Head of caudate nucleus (tissue), 42 donors: ENCODE measurements at regions not wholly inside any gene's neighbourhood (a gene's known extent, or its start where the extent isn't known, plus 50 kb on each side); places are given as distances from the start of the nearest gene placed in this dataset.

ENCODE experiments used
- DNase-seq, 42 donors: peaks; one replicate each; pipeline versions ENCODE4 v3.0.0 to v3.0.0-alpha.2; 2020 to 2021; ENCODE audit warnings: mixed read lengths in 7 of 42
- intact Hi-C: fragments of 100-400 bp; cut with DNase I; formaldehyde crosslinking; loops from one replicate; pipeline ENCODE4 v1.15.0; 2022

DNA sequence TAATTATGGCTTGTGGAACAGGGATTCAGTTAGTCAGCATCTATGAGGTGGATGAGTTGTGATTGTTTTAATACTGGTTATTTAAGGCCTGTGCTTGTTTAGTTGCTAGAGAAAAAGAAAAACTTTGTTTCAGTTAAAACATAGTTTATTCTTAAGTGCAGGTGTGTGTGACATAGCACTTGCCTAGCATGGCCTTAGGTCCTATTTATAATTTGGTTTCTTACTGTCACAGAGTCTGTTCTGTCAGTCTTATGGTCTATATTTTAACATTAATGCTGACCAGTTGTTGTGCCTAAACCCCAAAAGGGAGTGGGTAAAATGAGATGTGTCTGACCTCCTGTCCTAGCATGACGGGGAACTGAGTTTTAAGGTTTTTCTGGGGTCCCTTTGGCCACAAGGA, 486.3 kb downstream of the ZIC1 start:
- no peak for DNase-seq
- intact Hi-C loops, result no loop called here

DNA sequence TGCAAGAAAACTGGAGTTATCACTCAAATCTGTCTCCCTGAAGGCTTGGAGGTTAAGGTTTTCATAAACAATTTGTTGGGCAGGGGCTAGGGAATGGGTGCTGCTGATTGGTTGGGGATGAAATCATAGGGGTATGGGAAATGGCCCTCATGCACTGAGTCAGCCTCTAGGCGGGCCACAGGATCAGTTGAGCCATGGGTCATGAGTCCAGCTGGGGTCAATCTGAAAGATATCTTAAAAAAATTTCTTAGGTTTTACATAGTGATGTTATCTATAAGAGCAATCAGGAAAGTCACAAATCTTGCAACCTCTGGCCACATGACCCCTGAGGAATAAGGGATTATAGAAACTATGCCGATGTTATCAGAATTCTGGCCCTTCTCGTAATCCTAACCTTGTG, 491.7 kb downstream of the ZIC1 start:
- intact Hi-C loops, result no loop called here
- no peak for DNase-seq

DNA sequence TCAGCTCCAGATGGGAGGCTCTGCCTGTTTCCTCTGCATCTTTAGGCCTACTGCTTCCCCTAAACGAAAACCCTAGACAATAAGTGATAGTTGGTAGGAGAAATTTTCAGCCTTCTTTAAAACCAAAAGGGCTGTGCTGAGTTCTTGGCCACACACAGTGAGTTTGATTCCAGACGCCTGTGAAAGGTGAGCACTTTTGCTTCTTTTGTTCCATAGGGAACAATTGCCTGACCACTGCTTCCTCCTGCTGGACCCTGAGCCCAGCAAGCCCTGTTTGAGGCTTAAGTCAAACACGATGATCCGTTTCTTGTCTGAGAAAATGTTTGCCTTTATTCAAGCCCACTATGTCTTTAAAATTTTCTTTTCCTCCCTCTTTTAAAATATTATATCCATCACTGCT, 493.9 kb downstream of the ZIC1 start:
- intact Hi-C loops, result no loop called here
- DNase-seq, result no peak

DNA sequence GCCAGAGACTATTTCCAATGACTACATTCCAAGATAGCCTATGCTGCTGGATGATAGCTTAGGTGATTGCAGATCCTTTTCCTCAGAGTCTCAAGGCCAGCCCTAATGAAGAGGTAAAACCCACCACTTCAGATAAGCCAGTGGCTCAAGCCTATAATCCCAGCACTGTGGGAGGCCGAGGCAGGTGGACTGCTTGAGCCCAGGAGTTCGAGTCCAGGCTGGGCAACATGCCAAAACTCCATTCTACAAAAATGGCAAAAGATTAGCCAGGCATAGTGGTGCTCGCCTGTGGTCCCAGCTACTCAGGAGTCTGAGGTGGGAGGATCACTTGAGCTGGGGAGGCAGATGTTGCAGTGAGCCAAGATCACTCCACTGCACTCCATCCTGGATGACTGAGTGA, 495.3 kb downstream of the ZIC1 start:
- intact Hi-C loops, result no loop called here
- DNase-seq, result no peak

DNA sequence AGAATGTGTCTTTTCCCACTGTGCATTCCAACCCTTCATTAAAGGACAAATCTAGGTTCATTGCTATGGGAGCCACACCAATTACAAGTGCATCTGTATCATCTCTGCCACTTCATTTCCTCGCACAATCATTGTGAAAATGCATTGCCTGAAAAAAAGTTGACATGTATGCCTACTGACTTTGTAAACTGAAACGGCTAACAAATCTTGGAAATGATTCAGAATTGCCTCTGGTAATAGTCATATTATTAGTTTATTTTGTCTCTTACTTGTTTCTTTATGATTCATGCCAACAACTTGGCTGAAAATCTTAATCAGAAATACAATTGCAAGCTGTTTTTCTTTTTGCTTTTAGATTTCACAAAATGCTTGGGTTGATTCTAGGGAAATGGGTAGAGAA, 497.1 kb downstream of the ZIC1 start:
- no peak for DNase-seq
- intact Hi-C loops, result no loop called here

DNA sequence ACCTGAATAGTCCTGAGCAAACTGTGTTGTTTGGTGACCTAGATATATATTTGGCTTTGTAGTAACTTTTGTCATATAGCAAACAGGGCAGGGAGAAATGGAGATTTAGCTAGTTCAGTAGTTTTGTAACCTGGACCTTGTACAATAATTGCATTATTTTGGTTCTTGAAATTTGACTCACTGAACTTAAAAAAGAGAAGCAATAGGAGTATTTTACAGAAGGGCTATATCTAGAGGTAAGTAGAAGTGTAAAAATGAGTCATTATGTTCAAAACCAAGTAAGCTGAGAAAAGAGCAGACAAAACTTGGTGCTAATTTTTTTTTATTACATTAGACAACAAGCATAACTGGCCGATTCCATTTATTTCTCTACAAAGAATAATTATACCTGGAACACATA, 505.4 kb downstream of the ZIC1 start:
- DNase-seq, result no peak
- intact Hi-C loops, result no loop called here

DNA sequence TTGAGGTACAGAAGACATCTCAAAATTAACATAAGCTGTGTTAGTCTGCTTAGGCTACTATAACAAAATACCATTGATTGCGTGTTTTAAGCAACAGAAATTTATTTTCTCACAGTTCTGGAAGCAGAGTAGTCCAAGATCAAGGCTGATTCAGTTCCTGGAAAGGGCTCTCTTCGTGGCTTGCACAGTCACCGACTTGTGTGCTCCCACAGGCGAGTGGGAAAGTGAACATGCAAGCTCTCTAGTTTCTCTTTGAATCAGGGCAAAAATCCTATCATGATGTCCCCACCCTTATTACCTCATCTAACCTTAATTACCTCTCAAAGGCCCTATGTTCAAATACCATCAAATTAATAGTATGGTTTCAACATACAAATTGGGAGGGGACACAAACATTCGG, 505.9 kb downstream of the ZIC1 start:
- no peak for DNase-seq
- intact Hi-C loops, result no loop called here

DNA sequence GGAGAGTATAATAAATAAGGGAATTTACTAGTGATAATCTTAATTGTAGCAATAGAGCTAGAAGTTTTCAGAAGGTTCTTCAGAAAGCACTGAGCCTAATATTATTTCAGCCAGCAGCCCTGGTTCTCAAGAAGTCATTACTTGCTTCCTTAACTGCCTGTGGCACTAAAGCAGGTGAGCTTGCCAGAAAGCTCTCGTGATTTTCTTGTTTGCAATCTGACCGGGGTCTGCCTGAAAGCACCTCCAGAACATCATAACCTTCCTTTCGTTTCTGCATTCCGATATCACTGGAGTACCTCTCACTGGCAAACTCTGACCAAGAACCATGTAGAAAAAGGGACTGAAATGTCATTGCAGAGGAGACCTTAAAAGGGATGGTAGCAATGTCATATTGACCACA, 510.3 kb downstream of the ZIC1 start:
- intact Hi-C loops, result no loop called here
- DNase-seq, result no peak

DNA sequence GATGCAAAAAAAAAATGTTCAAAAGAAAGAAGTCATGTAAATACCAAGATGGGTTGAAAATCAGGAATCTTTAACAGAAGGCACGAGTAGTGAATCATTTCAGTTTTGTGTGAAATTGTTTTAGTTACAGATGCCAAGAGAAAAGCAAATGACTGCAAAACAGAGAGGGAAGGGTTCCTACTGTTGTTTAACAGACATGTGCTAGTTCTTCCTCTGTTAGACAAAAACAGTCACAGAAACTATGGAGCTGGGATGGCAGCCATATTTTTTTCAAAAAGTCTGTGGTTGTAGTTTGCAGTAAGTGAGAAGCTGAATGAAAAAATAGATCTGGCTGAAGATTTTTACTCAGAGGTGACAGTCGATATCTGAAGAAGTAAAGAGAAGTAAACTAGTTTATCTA, 511.9 kb downstream of the ZIC1 start:
- intact Hi-C loops, result no loop called here
- no peak for DNase-seq

DNA sequence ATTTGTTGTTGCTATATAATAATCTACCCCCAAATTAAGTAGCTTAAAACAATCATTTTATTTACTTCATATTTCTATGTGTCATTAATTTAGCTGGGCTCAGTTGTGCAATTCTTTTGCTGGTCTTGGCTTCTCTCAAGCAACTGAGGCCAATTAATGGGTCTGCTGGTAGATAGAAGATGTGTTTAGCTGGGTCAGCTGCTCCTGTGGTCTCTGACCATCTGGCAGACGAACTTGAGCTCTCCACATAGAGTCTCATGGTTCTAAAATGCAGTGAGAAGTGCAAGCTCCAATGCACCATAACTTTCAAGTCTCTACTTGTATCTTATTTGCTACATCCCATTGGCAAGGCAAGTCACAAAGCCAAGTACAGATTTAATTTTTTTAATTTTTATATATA, 515.6 kb downstream of the ZIC1 start:
- no peak for DNase-seq

DNA sequence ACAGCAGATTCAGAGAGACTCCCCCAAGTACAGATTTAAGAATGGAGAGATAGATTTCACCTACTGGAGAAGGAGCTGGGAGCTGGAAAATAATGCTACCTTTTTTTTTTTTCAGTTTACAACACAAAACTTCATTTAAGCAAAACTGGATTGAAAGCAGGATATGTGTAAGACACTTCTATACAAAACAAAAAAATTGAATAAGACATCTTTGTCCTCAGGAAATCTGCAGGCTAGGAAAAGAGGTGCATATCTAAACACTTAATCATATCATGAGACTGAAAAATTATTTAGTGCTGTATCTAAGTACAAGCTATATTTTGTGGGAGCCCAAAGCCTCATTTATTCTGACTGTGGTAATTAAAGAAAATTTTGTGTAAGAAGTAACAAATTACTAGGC, 516.1 kb downstream of the ZIC1 start:
- intact Hi-C loops, result no loop called here
- DNase-seq, result no peak

More for the DNA sequence above, 515.6 kb downstream of the ZIC1 start:
- intact Hi-C loops, result no loop called here

DNA sequence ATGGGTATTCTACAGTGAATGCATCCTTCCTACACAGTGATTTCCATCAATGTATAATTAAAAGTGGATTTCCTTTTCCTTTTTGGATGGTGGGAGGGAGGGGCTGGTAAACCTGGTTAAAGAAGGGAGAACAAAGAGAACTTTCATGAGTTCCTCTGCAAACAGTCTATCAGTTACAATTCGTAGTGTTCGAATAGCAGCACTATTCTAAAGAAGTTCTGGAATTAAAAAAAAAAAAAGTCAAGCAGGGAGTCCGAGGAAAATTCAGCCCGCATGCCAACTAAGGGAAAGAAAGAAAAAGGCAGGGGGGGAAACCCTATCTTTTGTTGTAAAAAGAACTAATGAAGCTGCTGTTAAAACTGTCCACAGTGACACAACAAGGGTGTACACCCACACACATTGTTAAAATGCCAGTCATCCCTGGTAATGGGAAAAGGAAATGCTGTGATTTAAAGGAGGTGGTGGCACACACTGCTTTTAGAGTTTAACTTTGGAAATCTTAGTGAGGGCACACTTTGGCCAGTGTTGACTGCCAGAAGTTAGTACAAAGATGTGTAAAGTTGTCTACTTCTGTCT, 521.2 kb downstream of the ZIC1 start:
- no peak for DNase-seq
- intact Hi-C loops, result no loop called here

DNA sequence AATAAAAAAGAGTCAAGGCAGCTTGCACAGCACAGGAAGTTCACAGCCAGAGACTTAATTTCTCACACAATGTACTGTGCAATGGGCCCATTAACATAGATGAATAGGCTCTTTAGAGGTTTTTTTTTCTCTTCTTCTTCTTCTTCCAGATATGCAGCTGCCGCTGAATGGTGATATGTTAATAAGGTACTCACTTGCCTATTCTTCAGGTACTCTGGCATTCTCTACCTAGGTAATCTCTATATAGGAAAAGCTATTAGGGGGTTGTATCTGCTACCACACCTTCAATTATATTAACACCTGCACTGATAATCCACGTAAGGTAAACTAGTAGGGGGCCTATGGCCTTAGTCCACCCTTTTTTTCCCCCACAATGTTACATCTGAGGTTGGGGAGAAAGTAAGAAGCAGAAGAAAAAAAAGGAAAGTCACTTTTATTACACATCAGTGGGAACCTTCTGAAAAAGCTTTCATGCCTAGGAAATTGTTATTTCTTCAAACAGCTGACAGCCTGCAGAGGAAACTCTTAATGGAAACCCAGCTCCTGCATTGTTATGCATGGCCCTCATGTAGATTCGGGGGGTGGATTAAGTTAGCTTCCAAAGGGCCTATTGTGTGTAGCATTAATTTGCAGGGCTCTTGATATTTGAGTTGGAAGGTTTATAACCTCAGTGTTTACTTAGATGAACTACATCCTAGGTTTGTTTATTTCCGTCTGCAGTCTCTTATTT, 525.5 kb downstream of the ZIC1 start:
- intact Hi-C loops, result no loop called here

DNA sequence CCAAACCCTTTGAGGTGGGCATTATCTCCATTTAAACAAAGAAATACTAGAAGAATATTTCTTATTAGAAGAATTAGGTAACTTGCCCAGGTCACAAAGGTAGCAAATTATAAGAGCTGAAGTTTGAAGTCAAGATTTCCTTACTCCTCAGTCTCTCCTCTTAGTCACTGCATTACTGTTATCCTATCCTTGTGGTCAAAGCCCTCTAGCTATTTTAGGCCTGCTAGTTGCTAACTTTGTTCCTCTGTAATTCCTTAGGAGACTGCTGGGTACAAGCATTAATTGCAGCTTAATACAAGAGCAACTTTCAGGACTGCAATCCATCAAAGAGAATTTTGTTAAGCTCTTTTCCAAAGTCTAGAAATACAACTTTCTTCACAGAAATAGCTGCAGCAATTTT, 528.2 kb downstream of the ZIC1 start:
- intact Hi-C loops, result no loop called here
- DNase-seq, result no peak

More for the DNA sequence above, 525.5 kb downstream of the ZIC1 start:
- DNase-seq, result no peak

DNA sequence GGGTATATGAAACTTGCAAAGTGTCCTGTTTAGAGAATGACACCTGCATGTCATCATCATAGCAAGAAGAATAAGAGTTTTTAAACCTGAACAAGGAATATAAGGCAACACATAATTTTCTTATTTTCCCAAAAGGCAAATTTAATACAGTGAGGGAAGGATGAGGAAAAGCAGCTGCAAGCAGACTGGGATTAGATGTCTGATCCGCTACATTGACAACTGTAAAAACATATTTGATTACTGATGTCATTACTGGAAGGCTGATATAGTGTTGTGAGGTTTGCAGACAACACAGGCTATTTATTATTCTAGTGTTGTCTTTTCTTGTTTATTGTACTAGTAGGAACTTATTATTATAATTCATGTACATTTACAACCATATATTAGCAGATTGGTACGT, 528.7 kb downstream of the ZIC1 start:
- intact Hi-C loops, result no loop called here

DNA sequence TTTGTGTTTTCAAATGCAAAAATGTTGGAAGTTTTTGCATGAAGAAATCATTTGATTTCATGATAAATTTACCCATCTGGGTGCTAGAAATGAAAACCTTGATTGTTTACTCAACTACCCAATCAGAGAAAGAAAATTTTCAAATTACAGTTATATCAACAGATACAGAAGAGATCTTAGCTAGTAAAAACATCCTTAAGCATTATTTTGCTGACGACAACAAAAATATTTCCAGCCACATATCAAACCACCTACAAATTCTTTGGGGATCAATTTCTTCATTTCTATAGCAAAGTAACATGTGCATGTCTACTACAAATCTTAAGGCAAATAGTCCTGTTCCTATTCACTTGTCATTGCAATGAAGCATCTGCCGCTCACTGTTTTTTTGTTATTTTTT, 530.3 kb downstream of the ZIC1 start:
- DNase-seq, result no peak
- intact Hi-C loops, result no loop called here

More for the DNA sequence above, 528.7 kb downstream of the ZIC1 start:
- DNase-seq, result no peak

DNA sequence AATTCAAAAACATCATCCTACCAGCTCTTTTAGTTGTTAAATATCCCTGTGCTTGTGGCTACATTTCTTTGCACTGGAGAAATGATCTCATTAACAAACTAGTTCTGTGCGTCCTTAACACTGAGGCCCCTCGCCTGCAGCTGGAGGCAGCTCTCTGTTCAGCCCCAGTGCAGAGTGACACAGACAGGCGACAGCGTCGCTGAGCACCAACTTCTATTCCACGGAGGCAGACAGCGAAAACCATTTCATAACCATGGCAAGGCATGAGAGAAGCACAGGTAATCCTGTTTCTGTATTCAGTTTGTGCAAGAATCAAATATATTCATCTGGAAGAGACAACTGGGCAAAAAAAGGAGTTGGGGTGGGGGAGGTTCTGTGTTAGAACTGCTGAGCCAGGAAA, 530.7 kb downstream of the ZIC1 start:
- peak; percentile 25 to 84 (median 63) for DNase-seq
- intact Hi-C loops, result loop anchor here (10.0 kb wide), 1 partner anchor 135 kb away; no protein-coding TSS in a partner anchor

DNA sequence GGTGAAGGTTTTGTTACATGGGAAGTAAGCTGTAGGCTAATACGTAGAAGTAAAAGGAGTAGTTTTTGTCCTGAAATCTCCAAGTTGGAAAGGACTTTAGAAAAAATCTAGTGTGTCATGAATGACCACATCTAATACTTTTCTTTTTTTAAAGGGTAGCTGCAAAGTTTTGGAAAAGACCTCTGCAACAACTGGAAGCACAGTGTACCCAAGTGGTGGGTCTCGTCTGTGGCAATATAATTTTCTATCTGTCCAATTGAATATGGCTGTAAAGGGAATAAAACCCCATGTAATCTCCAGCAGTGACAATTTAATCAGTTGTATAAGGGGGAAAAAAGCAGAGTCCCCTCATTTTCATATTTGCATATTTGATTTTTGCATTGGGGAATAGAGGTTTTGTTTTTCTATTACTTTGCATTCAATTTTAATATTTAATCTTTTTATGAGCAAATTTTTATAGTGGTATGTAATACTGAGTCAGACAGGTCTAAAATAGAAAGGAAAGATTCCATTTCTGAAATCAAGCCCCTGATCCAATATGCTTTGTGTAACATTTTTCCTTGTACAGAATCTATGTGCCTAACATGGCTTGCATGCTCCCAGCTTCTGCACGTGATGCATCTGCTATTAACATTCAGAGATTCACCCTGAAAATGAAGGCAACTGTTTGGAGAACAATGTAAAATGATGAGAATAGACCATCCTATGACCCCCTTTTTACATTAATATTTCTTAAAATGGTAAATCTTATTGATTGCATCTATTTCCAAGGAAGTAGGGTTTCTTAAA, 531.4 kb downstream of the ZIC1 start:
- DNase-seq, result peak in 7 of 42 donors; percentile 17 to 65 (median 31)
- intact Hi-C loops, result loop anchor here (10.0 kb wide), 1 partner anchor 134 kb away; no protein-coding TSS in a partner anchor

DNA sequence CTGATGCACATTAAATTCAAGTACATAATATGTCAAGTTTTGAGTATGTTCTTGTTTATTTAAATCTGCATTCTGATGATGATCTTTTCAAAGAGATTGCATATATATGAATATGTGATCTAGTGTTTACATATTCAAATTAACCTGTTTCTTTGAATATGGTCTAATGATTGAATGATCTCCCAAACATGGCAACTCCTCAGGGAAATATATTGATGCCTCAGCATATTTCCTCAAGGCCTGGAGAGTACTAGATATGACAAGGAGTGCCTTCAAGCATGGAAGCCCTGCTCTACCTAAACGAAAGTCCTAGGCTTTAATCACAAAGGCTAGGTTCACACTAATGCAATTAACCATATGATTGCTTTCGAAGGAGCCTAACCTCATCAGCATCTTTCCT, 532.8 kb downstream of the ZIC1 start:
- intact Hi-C loops, result loop anchor here (10.0 kb wide), 1 partner anchor 133 kb away; no protein-coding TSS in a partner anchor
- no peak for DNase-seq

DNA sequence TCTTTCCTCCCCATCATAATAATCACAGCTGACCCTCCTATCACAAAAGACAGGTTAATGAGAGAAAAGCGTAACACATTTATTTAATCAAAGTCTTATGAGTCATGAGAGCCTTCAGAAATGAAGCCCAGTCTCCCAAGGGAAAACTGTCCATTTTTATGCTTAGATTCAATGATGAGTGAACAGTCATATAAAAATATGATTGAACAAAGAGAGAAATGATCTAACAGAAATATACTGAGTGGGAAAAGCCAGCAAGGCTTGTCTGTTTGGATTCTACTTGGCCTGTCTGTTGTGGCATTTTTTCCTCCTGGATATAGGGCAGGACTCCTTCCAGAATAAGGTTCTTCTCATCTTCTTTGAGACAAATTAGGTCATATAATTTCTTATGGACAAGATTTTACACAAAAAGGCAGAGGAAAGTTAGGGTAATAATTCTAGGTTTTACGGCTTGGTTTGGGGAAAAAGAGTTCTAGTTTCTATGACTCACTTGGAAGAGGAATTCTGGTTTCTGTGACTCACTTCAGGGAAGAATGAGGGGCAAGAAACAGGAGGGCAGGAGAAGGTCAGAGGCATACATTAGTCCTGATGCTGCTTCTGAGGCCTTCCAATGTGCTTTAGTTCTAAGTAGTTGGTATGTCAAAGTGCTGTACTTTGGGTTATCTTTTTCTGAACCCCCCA, 534.2 kb downstream of the ZIC1 start:
- intact Hi-C loops, result loop anchor here (10.0 kb wide), 1 partner anchor 131 kb away; no protein-coding TSS in a partner anchor

More for the DNA sequence above, 534.2 kb downstream of the ZIC1 start:
- DNase-seq, result no peak
